ENCODE measurements at regions not wholly inside any gene's neighbourhood (a gene's known extent, or its start where the extent isn't known, plus 50 kb on each side); places are given as distances from the start of the nearest gene placed in this dataset.

GRCh38 chr5:179497636-179498340, 52.6 kb upstream of the RUFY1 start:
- TF ChIP-seq CTCF (IDR thresholded peaks at IDR 0.05; ENCODE audit: low read depth, low read length, missing input control) (no peak), HNF4G (IDR thresholded peaks at IDR 0.05) (no peak), ZBTB33 (IDR thresholded peaks at IDR 0.05) (no peak), ATF3 (IDR thresholded peaks at IDR 0.05) (no peak), TAF1 (conservative IDR thresholded peaks at IDR 0.05) (no peak), GABPA (IDR thresholded peaks at IDR 0.05 in 1 of 2, conservative IDR thresholded peaks at IDR 0.05 in 1 of 2) (no peak), FOXA2 (IDR thresholded peaks at IDR 0.05) (no peak), SP1 (IDR thresholded peaks at IDR 0.05) (no peak), RAD21 (IDR thresholded peaks at IDR 0.05) (no peak), YY1 (IDR thresholded peaks at IDR 0.05) (no peak), RXRA (IDR thresholded peaks at IDR 0.05) (no peak)
- TF ChIP-seq, protein P1, sequence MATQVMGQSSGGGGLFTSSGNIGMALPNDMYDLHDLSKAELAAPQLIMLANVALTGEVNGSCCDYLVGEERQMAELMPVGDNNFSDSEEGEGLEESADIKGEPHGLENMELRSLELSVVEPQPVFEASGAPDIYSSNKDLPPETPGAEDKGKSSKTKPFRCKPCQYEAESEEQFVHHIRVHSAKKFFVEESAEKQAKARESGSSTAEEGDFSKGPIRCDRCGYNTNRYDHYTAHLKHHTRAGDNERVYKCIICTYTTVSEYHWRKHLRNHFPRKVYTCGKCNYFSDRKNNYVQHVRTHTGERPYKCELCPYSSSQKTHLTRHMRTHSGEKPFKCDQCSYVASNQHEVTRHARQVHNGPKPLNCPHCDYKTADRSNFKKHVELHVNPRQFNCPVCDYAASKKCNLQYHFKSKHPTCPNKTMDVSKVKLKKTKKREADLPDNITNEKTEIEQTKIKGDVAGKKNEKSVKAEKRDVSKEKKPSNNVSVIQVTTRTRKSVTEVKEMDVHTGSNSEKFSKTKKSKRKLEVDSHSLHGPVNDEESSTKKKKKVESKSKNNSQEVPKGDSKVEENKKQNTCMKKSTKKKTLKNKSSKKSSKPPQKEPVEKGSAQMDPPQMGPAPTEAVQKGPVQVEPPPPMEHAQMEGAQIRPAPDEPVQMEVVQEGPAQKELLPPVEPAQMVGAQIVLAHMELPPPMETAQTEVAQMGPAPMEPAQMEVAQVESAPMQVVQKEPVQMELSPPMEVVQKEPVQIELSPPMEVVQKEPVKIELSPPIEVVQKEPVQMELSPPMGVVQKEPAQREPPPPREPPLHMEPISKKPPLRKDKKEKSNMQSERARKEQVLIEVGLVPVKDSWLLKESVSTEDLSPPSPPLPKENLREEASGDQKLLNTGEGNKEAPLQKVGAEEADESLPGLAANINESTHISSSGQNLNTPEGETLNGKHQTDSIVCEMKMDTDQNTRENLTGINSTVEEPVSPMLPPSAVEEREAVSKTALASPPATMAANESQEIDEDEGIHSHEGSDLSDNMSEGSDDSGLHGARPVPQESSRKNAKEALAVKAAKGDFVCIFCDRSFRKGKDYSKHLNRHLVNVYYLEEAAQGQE (IDR thresholded peaks at IDR 0.05): no peak
- TF ChIP-seq, protein P2, sequence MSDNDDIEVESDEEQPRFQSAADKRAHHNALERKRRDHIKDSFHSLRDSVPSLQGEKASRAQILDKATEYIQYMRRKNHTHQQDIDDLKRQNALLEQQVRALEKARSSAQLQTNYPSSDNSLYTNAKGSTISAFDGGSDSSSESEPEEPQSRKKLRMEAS (IDR thresholded peaks at IDR 0.05): no peak

Measured in liver (tissue), 3 donors.